ENCODE measurements at regions not wholly inside any gene's neighbourhood (a gene's known extent, or its start where the extent isn't known, plus 50 kb on each side); places are given as distances from the start of the nearest gene placed in this dataset.

DNA sequence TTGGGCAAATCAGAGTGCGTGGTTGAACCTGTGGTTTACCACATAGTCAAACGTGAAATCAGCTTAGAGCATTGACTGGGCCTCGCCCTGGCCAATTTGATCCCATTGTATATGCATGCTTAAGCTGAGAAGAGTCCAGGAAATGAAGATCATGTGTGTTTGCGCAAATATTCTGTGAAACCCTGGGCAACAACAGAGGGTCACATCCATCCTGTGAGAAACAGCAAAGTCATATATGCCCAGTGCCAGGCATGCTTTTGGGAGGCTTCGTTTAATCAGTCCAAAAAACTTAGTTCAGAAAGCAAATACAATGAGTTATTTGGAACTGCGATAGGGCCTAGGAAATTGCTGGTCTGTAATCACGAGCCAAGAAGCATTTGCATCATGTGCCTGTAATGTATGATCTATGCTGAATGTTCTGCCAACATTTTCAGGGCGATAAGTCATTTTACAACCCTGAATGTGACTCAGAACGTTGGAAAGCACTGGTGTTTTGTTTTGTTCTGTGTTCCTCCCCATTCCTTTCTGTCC, 412.1 kb upstream of the CELF2 start:
- DNase-seq (ENCODE audit: extremely low read depth in 1 of 2, low read depth in 1 of 2), result no peak

DNA sequence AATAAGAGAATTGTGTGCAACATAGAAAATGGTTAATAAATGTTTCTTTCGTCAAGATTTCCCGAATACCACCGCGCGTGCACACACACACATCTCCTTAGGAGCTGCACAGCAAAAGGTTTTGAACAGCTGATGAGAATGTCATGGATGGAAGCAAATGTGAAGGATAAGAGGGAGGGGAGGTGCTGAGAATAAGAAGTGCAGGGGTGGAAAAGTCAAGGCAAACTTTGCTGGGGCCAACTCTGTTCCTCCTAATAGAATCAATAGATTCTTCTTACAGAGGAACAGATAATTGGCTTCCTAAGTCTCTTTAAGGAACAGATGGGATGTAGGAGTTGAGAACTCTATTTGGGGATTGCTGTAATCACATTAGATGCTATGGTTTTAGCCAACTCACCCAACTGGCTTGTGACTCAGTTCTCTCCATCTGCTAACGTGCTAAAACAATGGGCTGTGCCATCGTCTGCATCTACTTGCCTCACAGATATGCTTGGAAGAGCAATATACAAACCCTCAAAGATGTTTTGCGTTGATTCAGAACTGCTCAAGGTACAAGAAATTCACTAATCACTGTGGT, 408.2 kb upstream of the CELF2 start:
- DNase-seq (ENCODE audit: extremely low read depth in 1 of 2, low read depth in 1 of 2), result no peak

GRCh38 chr10:10610171-10610570, 407.5 kb upstream of the CELF2 start:
- no peak for DNase-seq (ENCODE audit: extremely low read depth in 1 of 2, low read depth in 1 of 2)

GRCh38 chr10:10612151-10612550, 405.5 kb upstream of the CELF2 start:
- DNase-seq (ENCODE audit: extremely low read depth in 1 of 2, low read depth in 1 of 2), result no peak

DNA sequence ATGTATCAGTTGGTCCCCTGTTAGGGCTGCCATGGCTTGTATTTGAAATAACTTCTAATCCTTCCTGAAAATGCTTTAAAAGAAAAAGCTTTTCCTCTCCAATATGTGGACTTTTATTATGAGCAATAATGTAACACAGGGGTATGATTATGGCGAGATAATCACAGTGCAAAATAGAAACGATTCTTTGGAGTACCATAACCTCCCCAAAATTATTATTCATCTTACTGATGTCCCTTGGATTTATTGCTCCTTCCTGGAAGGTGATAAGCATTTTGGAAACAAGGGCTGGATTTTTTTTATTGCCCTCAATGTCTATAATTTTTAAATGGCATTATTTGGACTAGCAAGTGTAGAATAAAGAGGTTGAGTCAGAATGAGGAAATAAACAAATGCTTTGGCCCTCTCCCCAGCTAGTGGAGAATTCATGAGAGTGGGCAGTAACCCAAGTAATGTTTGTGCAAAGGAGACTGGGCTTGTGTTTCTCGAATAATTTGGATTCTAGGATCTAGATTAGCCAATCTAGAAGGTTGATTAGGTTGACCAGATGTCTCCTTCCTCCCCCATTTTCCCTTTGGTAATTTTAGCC, 403.9 kb upstream of the CELF2 start:
- no peak for DNase-seq (ENCODE audit: extremely low read depth in 1 of 2, low read depth in 1 of 2)

DNA sequence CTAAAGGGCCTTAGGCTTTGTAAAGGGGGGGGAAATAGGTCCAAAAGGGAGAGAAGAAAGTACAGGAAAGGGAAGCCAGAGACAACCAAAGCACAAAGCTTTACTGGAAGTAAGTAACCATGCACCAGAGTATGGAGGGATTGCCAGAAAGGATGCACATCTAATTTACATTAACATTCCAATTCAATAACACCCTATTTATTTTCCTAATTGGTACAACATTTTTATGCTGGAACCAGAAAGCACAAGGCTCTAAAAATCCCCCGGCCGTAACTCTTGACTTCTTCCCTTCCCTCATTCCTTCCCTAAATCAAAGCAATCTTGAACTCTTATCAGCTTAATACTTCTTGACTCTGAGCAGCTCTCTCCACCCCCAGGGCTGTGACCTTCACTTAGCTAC, 400.0 kb upstream of the CELF2 start:
- no peak for DNase-seq (ENCODE audit: extremely low read depth in 1 of 2, low read depth in 1 of 2)

DNA sequence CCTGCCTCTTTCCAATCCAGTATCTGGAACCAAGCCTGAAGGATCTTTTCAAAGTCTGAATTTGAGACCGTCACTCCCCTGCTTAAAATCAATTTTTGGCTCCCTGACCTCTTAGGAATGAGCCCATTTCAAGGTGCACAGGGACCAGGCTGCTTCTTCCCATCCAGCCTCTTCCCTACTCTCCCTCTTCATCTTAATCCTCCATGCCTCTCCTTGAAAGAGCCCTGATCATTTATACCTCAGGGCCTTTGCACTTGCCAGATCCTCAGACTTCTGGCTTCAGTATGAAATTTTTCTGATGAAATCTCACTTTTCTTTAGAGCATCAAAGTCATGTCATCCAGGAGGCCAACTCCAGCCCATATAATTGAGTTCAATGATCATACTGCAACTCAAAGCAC, 399.5 kb upstream of the CELF2 start:
- DNase-seq (ENCODE audit: extremely low read depth in 1 of 2, low read depth in 1 of 2), result no peak

DNA sequence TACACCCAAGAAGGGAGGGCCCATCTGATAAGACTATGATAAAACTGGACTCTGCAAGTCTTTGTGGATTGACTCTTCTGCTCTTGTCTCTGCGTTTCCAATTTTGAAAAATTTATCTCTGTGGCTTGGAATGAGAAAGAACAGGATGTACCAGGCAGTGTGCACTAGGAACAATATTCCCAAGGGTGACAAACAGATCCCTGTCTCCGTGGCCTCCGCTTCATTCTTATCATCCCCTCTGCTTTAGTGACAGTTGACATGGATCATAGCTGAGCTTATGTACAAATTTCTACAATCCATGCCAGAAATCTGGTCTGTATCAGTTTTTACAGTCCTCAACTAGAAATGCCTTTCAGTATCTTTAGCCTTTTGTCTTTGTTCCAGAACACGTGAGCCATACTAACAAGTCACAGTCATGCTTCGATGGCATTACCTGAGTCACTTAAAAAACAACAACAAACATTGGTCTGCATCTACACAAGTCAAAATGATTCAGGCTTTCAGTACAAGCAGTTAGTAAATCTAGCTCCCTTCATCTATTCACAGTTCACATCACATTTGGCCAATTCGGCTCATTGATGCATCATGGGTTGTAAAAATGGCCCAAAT, 393.6 kb upstream of the CELF2 start:
- no peak for DNase-seq (ENCODE audit: extremely low read depth in 1 of 2, low read depth in 1 of 2)

GRCh38 chr10:10624567-10624962, 393.1 kb upstream of the CELF2 start:
- DNase-seq (ENCODE audit: extremely low read depth in 1 of 2, low read depth in 1 of 2), result no peak

GRCh38 chr10:10625491-10625890, 392.2 kb upstream of the CELF2 start:
- no peak for DNase-seq (ENCODE audit: extremely low read depth in 1 of 2, low read depth in 1 of 2)

GRCh38 chr10:10626734-10627133, 390.9 kb upstream of the CELF2 start:
- DNase-seq (ENCODE audit: extremely low read depth in 1 of 2, low read depth in 1 of 2), result no peak

- DNase-seq (ENCODE audit: extremely low read depth in 1 of 2, low read depth in 1 of 2), result no peak
Observed at GRCh38 chr10:10627414-10627813, 390.3 kb upstream of the CELF2 start.

- no peak for DNase-seq (ENCODE audit: extremely low read depth in 1 of 2, low read depth in 1 of 2)
Observed at GRCh38 chr10:10629512-10629911, 388.2 kb upstream of the CELF2 start.

DNA sequence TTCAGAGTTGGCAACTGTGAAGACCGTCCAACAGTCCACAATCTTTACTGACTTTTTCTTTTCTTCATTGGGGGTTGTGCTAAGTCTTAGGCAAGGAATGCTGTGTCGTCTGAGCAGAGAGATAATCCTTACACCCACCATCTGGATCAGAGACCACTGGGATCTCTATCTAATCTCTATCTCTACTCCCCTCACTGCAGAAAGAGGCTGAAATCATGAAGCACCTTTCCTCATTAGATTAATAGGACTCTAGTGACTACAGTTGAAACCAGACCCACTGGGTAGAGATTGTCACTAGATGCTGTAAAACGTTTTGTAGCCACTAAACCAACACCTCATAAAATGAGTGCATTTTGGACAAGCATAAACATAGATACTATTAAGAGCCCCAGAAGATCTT, 387.4 kb upstream of the CELF2 start:
- no peak for DNase-seq (ENCODE audit: extremely low read depth in 1 of 2, low read depth in 1 of 2)

GRCh38 chr10:10630782-10631181, 386.9 kb upstream of the CELF2 start:
- no peak for DNase-seq (ENCODE audit: extremely low read depth in 1 of 2, low read depth in 1 of 2)

DNA sequence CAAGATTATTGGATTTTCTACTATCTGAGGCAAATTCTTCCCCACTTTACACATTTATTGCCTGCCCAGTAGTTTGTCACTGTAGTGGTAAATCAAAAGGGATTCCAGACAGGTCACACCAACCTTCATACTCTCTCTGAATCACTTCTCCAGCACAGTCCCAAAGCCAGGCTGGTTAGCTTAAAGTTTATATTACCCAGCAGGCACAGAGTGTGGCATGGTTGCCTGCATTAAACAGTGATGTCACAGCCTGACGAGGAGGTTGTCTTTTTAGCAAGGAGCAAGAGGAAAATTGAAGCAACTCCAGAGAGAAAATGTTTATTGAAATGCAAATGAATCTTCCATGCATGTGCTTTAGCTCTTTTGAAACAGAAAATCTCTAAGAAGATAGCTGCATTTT, 375.5 kb upstream of the CELF2 start:
- DNase-seq (ENCODE audit: extremely low read depth in 1 of 2, low read depth in 1 of 2), result no peak

GRCh38 chr10:10642751-10643150, 374.9 kb upstream of the CELF2 start:
- DNase-seq (ENCODE audit: extremely low read depth in 1 of 2, low read depth in 1 of 2), result no peak

- DNase-seq (ENCODE audit: extremely low read depth in 1 of 2, low read depth in 1 of 2), result no peak
Observed at GRCh38 chr10:10644008-10644646, 373.5 kb upstream of the CELF2 start.

DNA sequence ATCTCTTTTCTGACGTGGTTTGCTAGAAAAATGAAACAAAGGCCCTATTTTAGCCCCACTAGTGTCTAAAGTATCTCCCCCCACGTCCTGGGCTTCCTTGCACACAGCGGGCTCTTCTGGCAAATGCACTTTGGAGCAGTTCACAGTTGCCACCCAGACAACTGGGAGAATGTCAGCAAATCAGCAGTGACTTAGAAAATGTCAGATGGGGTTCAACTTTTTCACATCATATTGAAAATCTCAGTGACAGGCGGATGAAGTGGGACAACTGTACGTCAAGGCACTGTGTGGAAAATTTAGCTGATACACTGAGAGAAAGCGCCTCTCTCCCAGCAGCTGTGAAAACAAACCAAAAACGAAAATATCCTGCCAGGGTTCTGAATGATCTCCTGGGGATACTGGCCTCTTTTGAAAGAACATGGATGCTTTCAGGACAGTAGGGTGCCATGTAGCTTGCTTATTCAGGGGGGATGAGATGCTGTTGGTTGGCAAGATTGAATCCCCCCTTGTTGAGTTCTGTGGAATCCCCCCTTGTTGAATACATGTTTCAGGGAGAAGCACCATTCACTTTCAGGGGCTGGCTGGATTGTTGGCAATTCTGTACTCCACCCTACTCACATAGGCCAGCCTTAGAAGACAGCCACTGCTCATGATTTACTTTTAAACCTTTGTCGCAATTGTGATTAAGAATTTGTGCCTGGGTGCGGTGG, 372.8 kb upstream of the CELF2 start:
- no peak for DNase-seq (ENCODE audit: extremely low read depth in 1 of 2, low read depth in 1 of 2)

DNA sequence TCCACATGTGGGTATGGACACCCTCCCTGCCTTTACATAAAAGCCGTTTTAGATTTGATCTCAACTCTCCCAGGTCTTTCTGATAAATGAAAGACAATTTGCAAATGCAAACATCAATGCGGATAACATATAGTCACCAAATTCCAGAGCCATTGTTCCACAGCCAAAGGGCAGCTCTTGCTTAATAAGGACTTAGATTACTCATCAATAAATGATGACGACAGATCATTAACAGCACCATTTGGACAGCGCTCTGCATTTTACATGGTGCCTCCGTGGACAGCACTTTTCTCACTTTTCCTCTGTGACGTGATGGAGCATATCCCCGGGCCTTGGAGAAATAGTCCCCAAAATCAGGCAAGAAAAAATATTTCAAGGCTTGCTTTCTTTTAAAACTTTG, 370.3 kb upstream of the CELF2 start:
- no peak for DNase-seq (ENCODE audit: extremely low read depth in 1 of 2, low read depth in 1 of 2)

GRCh38 chr10:10657139-10657760, 360.4 kb upstream of the CELF2 start:
- DNase-seq (ENCODE audit: extremely low read depth in 1 of 2, low read depth in 1 of 2), result no peak
